ENCODE measurements at regions not wholly inside any gene's neighbourhood (a gene's known extent, or its start where the extent isn't known, plus 50 kb on each side); places are given as distances from the start of the nearest gene placed in this dataset.

GRCh38 chr11:110774138-110775014 lies 62.1 kb upstream of the ARHGAP20 start:
- no peak for DNase-seq

GRCh38 chr11:110773442-110773841 lies 61.2 kb upstream of the ARHGAP20 start:
- DNase-seq = no peak

DNA sequence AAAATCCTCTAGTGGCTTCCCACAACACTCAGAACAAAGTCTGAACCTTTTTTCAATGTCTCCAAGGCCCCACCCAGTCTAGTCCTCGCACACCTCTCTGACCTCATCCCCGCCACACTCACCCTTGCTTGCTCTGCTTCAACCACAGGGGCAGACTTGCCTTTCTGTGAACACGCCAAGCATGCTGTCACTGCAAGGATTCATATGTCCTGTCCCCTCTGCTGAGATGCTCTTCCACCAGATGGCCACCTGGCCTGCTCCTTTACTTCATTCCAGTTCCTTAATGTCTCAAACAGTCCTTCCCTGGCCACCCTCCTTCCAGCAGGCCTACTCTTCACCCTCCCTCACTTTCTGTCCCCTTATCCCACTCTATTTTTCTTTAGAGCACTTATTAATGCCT lies 60.6 kb upstream of the ARHGAP20 start:
- no peak for DNase-seq

- no peak for DNase-seq
Measured at GRCh38 chr11:110766316-110766715, 54.1 kb upstream of the ARHGAP20 start.

- DNase-seq = no peak
Measured at GRCh38 chr11:110764485-110764884, 52.2 kb upstream of the ARHGAP20 start.

DNA sequence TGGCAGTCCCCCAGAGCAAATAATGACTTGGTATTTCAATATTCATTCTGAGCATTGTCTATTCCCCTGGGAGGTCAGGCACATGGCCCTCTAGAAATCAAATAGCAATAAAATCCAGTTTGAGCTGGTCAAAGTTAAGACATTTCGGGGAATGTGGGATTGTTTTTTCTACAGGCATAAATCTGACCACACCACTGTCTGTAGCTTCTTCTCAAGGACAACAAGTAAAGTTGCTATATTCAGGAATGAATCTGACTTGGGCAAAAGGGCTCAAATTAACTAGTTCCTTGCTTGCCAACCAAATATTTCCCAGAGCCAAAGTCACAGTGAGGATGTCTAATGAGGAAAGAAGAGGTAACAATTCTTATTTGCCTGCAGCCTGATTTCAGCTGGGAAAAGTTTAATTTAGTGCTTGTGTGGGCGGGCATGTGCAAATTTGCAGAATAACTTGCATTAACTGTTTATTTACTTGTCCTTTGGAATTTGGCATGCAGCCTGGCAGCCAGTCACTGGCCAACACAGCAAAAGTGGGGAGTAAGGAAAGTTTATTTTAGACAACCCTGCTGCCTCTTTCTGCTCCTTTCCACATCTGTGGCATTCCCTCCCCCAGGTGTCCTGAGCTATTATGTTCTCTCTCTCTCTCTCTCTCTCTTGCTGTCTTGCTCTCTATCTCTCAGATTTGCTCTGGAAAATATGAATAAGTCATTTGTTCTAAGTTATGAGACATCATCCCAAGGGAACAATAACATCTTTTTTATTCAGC lies 51.2 kb upstream of the ARHGAP20 start:
- DNase-seq = no peak

GRCh38 chr11:110762590-110762989 lies 50.4 kb upstream of the ARHGAP20 start:
- no peak for DNase-seq
